ENCODE measurements at regions not wholly inside any gene's neighbourhood (a gene's known extent, or its start where the extent isn't known, plus 50 kb on each side); places are given as distances from the start of the nearest gene placed in this dataset.

GRCh38 chrX:42459735-42460134 lies 318.2 kb downstream of the PPP1R2C start:
- TF ChIP-seq CTCF (conservative IDR thresholded peaks at IDR 0.05), result no peak
- no peak overlapping the region for H3K27ac ChIP-seq

- no peak overlapping the region for H3K27ac ChIP-seq
- no peak for TF ChIP-seq CTCF (conservative IDR thresholded peaks at IDR 0.05)
Measured at GRCh38 chrX:42456176-42456700, 321.7 kb downstream of the PPP1R2C start.

- TF ChIP-seq CTCF (conservative IDR thresholded peaks at IDR 0.05), result no peak
- H3K27ac ChIP-seq, result no peak overlapping the region
Measured at GRCh38 chrX:42450228-42450627, 327.7 kb downstream of the PPP1R2C start.

- TF ChIP-seq CTCF (conservative IDR thresholded peaks at IDR 0.05), result no peak
- no peak overlapping the region for H3K27ac ChIP-seq
Measured at GRCh38 chrX:42443267-42443666, 334.7 kb downstream of the PPP1R2C start.

GRCh38 chrX:42442745-42443144 lies 335.2 kb downstream of the PPP1R2C start:
- no peak for TF ChIP-seq CTCF (conservative IDR thresholded peaks at IDR 0.05)
- H3K27ac ChIP-seq, result no peak overlapping the region

- no peak overlapping the region for H3K27ac ChIP-seq
- no peak for TF ChIP-seq CTCF (conservative IDR thresholded peaks at IDR 0.05)
Measured at GRCh38 chrX:42437211-42437610, 340.8 kb downstream of the PPP1R2C start.

GRCh38 chrX:42434458-42435166 lies 343.4 kb downstream of the PPP1R2C start:
- TF ChIP-seq CTCF (conservative IDR thresholded peaks at IDR 0.05), result no peak
- no peak overlapping the region for H3K27ac ChIP-seq

Measured in VCaP (cell line).